IMR-90 (cell line): ENCODE measurements at regions not wholly inside any gene's neighbourhood (a gene's known extent, or its start where the extent isn't known, plus 50 kb on each side); places are given as distances from the start of the nearest gene placed in this dataset.

Experiments used
- CEBPB ChIP-seq: IDR thresholded peaks from 2 replicates; pipeline ENCODE4 v1.6.1; 2012; ENCODE audit warnings: low read depth, low read length, improper control_type of control experiment
- CTCF ChIP-seq: conservative IDR thresholded peaks from 2 replicates; pipeline ENCODE4 v1.5.1; 2012; ENCODE audit warnings: mild to moderate bottlenecking, low read depth, low read length, improper control_type of control experiment
- MAZ ChIP-seq: IDR thresholded peaks from 2 replicates; pipeline ENCODE4 v1.6.1; 2012; ENCODE audit warnings: low read depth, mild to moderate bottlenecking, low read length, improper control_type of control experiment, moderate library complexity, borderline replicate concordance
- RFX5 ChIP-seq: IDR thresholded peaks from 2 replicates; pipeline ENCODE4 v1.8.0; 2012; ENCODE audit warnings: low read depth, mild to moderate bottlenecking, low read length, moderate library complexity
- USF2 ChIP-seq: fragments of 150-350 bp; IDR thresholded peaks from 2 replicates; pipeline ENCODE4 v1.6.1; 2017; ENCODE audit warnings: mild to moderate bottlenecking, antibody characterized with exemption, low read length, low read depth

- TF ChIP-seq CTCF (no peak), MAZ (no peak), RFX5 (no peak), USF2 (no peak), CEBPB (no peak)
These were observed 241.0 kb upstream of the ZNF717 start for GRCh38 chr3:76026379-76026778.
